SK-N-SH (cell line): ENCODE measurements at regions not wholly inside any gene's neighbourhood (a gene's known extent, or its start where the extent isn't known, plus 50 kb on each side); places are given as distances from the start of the nearest gene placed in this dataset.

Source experiments
- EP300 ChIP-seq, 2 experiments: IDR thresholded peaks; 2 replicates each; pipeline versions ENCODE4 v1.4.0 to v1.6.1; 2012; ENCODE audit warnings: borderline replicate concordance in 1 of 2, low read depth in 1 of 2, low read length in 1 of 2
- FOXJ3 ChIP-seq: sonication (generic); formaldehyde crosslinking; IDR thresholded peaks from 2 replicates; pipeline ENCODE4 v1.5.1; 2020; ENCODE audit warnings: mild to moderate bottlenecking, missing genetic modification reagents
- MEF2A ChIP-seq: IDR thresholded peaks from 2 replicates; pipeline ENCODE4 v1.4.0; 2012; ENCODE audit warnings: low read depth, borderline replicate concordance
- POLR2AphosphoS5 ChIP-seq: IDR thresholded peaks from 2 replicates; pipeline ENCODE4 v1.6.1; 2012; ENCODE audit warnings: low read depth, low read length
- USF2 ChIP-seq: fragments of 150-350 bp; IDR thresholded peaks from 2 replicates; pipeline ENCODE4 v1.6.1; 2017; ENCODE audit warnings: antibody characterized with exemption, low read length, low read depth, borderline replicate concordance

- TF ChIP-seq USF2 (no peak), EP300 (IDR thresholded peaks at IDR 0.05; ENCODE audit: borderline replicate concordance in 1 of 2, low read depth in 1 of 2, low read length in 1 of 2) (no peak), MEF2A (no peak), FOXJ3 (no peak), POLR2AphosphoS5 (no peak)
Measured at GRCh38 chr22:23516304-23516703, 63.8 kb downstream of the IGLL1 start.
